ENCODE measurements at regions not wholly inside any gene's neighbourhood (a gene's known extent, or its start where the extent isn't known, plus 50 kb on each side); places are given as distances from the start of the nearest gene placed in this dataset.

- Histone ChIP-seq H3K4me3 (replicated peaks in 1 of 2; ENCODE audit: low read depth in 1 of 2, low read length in 2 of 2) (no peak overlapping the region), H3K9me2 (ENCODE audit: insufficient read depth) (no peaks in the 10 kb centered on the region), H3K79me2 (ENCODE audit: insufficient read depth, low read length) (no peaks in the 10 kb centered on the region), H3K27ac (ENCODE audit: low read depth, low read length) (no peak overlapping the region), H3K27me3 (ENCODE audit: insufficient read depth, low read length) (peaks cover 14% of the 10 kb centered on the region; the same call in 1 of the 2 replicates), H2AFZ (ENCODE audit: low read depth, low read length, poor library complexity, severe bottlenecking) (no peak overlapping the region), H3K9me3 (ENCODE audit: control insufficient read depth in 1 of 2, insufficient read depth in 1 of 2, low read depth in 1 of 2, low read length in 2 of 2) (no peaks in the 10 kb centered on the region), H3K4me2 (ENCODE audit: low read length) (no peak overlapping the region), H4K20me1 (ENCODE audit: insufficient read depth) (no peaks in the 10 kb centered on the region), H3K4me1 (ENCODE audit: control insufficient read depth in 1 of 2, insufficient read depth in 2 of 2, low read length in 2 of 2) (no peaks in the 10 kb centered on the region), H3K9ac (ENCODE audit: low read length) (no peak overlapping the region), H3K36me3 (ENCODE audit: control insufficient read depth in 1 of 2, insufficient read depth in 2 of 2, low read length in 2 of 2) (no peaks in the 10 kb centered on the region)
- ATAC-seq (peak; percentile 85), DNase-seq (ENCODE audit: low read depth, low spot score) (no peak)
- ChIA-PET POLR2A (no interaction called here), RAD21 (ENCODE audit: low non-redundant PET in 1 of 2, low total read pairs in 2 of 2, uncharacterized antibody in 2 of 2, unreplicated experiment in 2 of 2) (no interaction called here), CTCF (interaction anchor here (0.6 to 3.8 kb wide), 4 partner anchors 8 to 147 kb away, joined by 3 to 28 read pairs (median 3); no protein-coding TSS in a partner anchor)
- no TSS peak for BruUV-seq (replicated peaks)
- no peak for TF ChIP-seq SP1 (IDR thresholded peaks at IDR 0.05; ENCODE audit: low read depth)
- no peak for TF ChIP-seq POLR2AphosphoS5 (IDR thresholded peaks at IDR 0.05; ENCODE audit: low read depth, low read length)
- no peak for TF ChIP-seq ZFX (IDR thresholded peaks at IDR 0.05)
- TF ChIP-seq ZBTB33 (IDR thresholded peaks at IDR 0.05; ENCODE audit: extremely low read depth, insufficient replicate concordance, low read length) = no peak
- peak in 2 of 3 experiments; percentile 27 to 44; a peak in 3 of 6 replicates for TF ChIP-seq CTCF (IDR thresholded peaks at IDR 0.05 in 2 of 3, conservative IDR thresholded peaks at IDR 0.05 in 1 of 3; ENCODE audit: borderline replicate concordance in 1 of 3, insufficient read depth in 1 of 3, low read depth in 2 of 3, low read length in 2 of 3)
- no peak for TF ChIP-seq TCF7L2 (IDR thresholded peaks at IDR 0.05; ENCODE audit: borderline replicate concordance, extremely low read depth, insufficient read depth, insufficient read length)
- peak; percentile 71 for TF ChIP-seq YY1 (IDR thresholded peaks at IDR 0.05; ENCODE audit: extremely low read depth, insufficient replicate concordance, low read depth, low read length)
- TF ChIP-seq REST (IDR thresholded peaks at IDR 0.05; ENCODE audit: low read depth) = no peak
- no peak for TF ChIP-seq CEBPB (IDR thresholded peaks at IDR 0.05; ENCODE audit: low read depth)
- no peak for TF ChIP-seq JUND (IDR thresholded peaks at IDR 0.05)
- TF ChIP-seq CBX3 (IDR thresholded peaks at IDR 0.05; ENCODE audit: low read depth) = no peak
- no peak for TF ChIP-seq MAX (IDR thresholded peaks at IDR 0.05)
- intact Hi-C loops (cut with micrococcal nuclease) = no loop called here
Measured at GRCh38 chr11:36711104-36711825, 113.2 kb upstream of the RAG2 start.
